GM23338 (cell line): ENCODE measurements at regions not wholly inside any gene's neighbourhood (a gene's known extent, or its start where the extent isn't known, plus 50 kb on each side); places are given as distances from the start of the nearest gene placed in this dataset.

Experiments
- ATAC-seq: fragments of 200-7000 bp; cut with Tn5 transposase; 3 replicates; pipeline ENCODE4 v1.9.1; 2020
- DNase-seq: peaks from one replicate; pipeline ENCODE4 v3.0.0-alpha.2; 2015; ENCODE audit warnings: low spot score
- H2AFZ ChIP-seq: fragments of 200-600 bp; sonication (generic); 2 replicates; pipeline ENCODE4 v1.8.0; 2016; ENCODE audit warnings: antibody characterized with exemption, mild to moderate bottlenecking, moderate library complexity
- H3F3A ChIP-seq: fragments of 200-600 bp; sonication (generic); replicated peaks from 2 replicates; pipeline ENCODE4 v1.8.0; 2017; ENCODE audit warnings: antibody characterized with exemption, mixed run types, low read depth
- H3K27ac ChIP-seq: fragments of 200-600 bp; sonication (generic); 2 replicates; pipeline ENCODE4 v1.6.1; 2016; ENCODE audit warnings: low read depth
- H3K27me3 ChIP-seq: fragments of 200-600 bp; sonication (generic); 2 replicates; pipeline ENCODE4 v1.8.0; 2016; ENCODE audit warnings: mild to moderate bottlenecking, mixed run types, moderate library complexity; ENCODE audit not compliant: insufficient read depth
- H3K36me3 ChIP-seq: fragments of 200-600 bp; sonication (generic); 2 replicates; pipeline ENCODE4 v1.8.0; 2016; ENCODE audit warnings: mild to moderate bottlenecking; ENCODE audit not compliant: insufficient read depth
- H3K4me1 ChIP-seq: fragments of 200-600 bp; sonication (generic); 2 replicates; pipeline ENCODE4 v1.8.0; 2016; ENCODE audit warnings: mild to moderate bottlenecking, moderate library complexity; ENCODE audit not compliant: insufficient read depth
- H3K4me2 ChIP-seq: fragments of 200-600 bp; sonication (generic); 2 replicates; pipeline ENCODE4 v1.7.1; 2017; ENCODE audit warnings: mixed run types
- H3K4me3 ChIP-seq: fragments of 200-600 bp; sonication (generic); 2 replicates; pipeline ENCODE4 v1.6.1; 2016; ENCODE audit warnings: mixed run types
- H3K79me2 ChIP-seq: fragments of 200-600 bp; sonication (generic); replicated peaks from 2 replicates; pipeline ENCODE4 v1.8.0; 2017; ENCODE audit warnings: mild to moderate bottlenecking; ENCODE audit not compliant: insufficient read depth
- H3K9me2 ChIP-seq: fragments of 200-600 bp; sonication (generic); 2 replicates; pipeline ENCODE4 v1.8.0; 2017; ENCODE audit not compliant: insufficient read depth
- H4K20me1 ChIP-seq: fragments of 200-600 bp; sonication (generic); replicated peaks from 2 replicates; pipeline ENCODE4 v1.8.0; 2017; ENCODE audit warnings: mild to moderate bottlenecking; ENCODE audit not compliant: insufficient read depth
- H3K27ac Mint-ChIP-seq: 2 replicates; pipeline ENCODE4 v1.8.0; 2020; ENCODE audit warnings: inconsistent platforms, mild to moderate bottlenecking, moderate library complexity, mixed read lengths
- H3K27me3 Mint-ChIP-seq: 3 replicates; pipeline ENCODE4 v1.8.0; 2022; ENCODE audit warnings: low read depth, mild to moderate bottlenecking, moderate library complexity, mixed read lengths, inconsistent platforms; ENCODE audit not compliant: insufficient read depth, poor library complexity
- H3K36me3 Mint-ChIP-seq: 3 replicates; pipeline ENCODE4 v1.8.0; 2021; ENCODE audit warnings: low read depth, mild to moderate bottlenecking, inconsistent platforms, moderate library complexity, mixed read lengths
- H3K4me1 Mint-ChIP-seq: 3 replicates; pipeline ENCODE4 v1.8.0; 2020; ENCODE audit warnings: mild to moderate bottlenecking, inconsistent platforms, mixed read lengths
- H3K4me3 Mint-ChIP-seq: 3 replicates; pipeline ENCODE4 v1.8.0; 2021; ENCODE audit warnings: moderate library complexity, mild to moderate bottlenecking, inconsistent platforms, mixed read lengths
- H3K9me3 Mint-ChIP-seq: 3 replicates; pipeline ENCODE4 v1.8.0; 2020; ENCODE audit warnings: moderate library complexity, mild to moderate bottlenecking, inconsistent platforms, mixed read lengths
- CREB1 ChIP-seq: fragments of 250-450 bp; sonication (Bioruptor Pico); IDR thresholded peaks from 2 replicates; pipeline ENCODE4 v1.5.0; 2020; ENCODE audit warnings: low read depth, mild to moderate bottlenecking, moderate library complexity
- CTCF ChIP-seq, 2 experiments: fragments of 200-600 bp in 1 of 2; sonication (generic) in 1 of 2; conservative IDR thresholded peaks; 2 replicates each; pipeline versions ENCODE4 v1.5.1 to v1.6.1; 2016 to 2017; ENCODE audit warnings: antibody characterized with exemption in 2 of 2, low read depth in 2 of 2, mild to moderate bottlenecking in 2 of 2, moderate library complexity in 1 of 2
- EZH2 ChIP-seq: fragments of 200-600 bp; sonication (generic); IDR thresholded peaks from one replicate; pipeline ENCODE4 v1.8.0; 2017; ENCODE audit warnings: antibody characterized with exemption, mild to moderate bottlenecking, low read depth; ENCODE audit not compliant: unreplicated experiment
- EZH2phosphoT487 ChIP-seq: fragments of 200-600 bp; sonication (generic); IDR thresholded peaks from one replicate; pipeline ENCODE4 v1.8.1; 2018; ENCODE audit warnings: antibody characterized with exemption; ENCODE audit not compliant: unreplicated experiment
- JUNB ChIP-seq: IDR thresholded peaks from one replicate; pipeline ENCODE4 v1.6.1; 2016; ENCODE audit warnings: antibody characterized with exemption; ENCODE audit not compliant: unreplicated experiment
- NANOG ChIP-seq: IDR thresholded peaks from 2 replicates; pipeline ENCODE4 v1.6.1; 2016; ENCODE audit warnings: antibody characterized with exemption, borderline replicate concordance
- POLR2AphosphoS5 ChIP-seq: IDR thresholded peaks from 2 replicates; pipeline ENCODE4 v1.6.1; 2016; ENCODE audit warnings: antibody characterized with exemption, low read depth
- REST ChIP-seq: IDR thresholded peaks from one replicate; pipeline ENCODE4 v1.6.1; 2018; ENCODE audit warnings: antibody characterized with exemption; ENCODE audit not compliant: unreplicated experiment
- STAT1 ChIP-seq: IDR thresholded peaks from one replicate; pipeline ENCODE4 v1.6.1; 2016; ENCODE audit warnings: antibody characterized with exemption; ENCODE audit not compliant: unreplicated experiment
- ZNF114 ChIP-seq: fragments of 250-450 bp; sonication (Bioruptor Pico); IDR thresholded peaks from 2 replicates; pipeline ENCODE4 v1.5.0; 2020; ENCODE audit warnings: mild to moderate bottlenecking, moderate library complexity
- ZNF331 ChIP-seq: fragments of 250-450 bp; sonication (Bioruptor Pico); IDR thresholded peaks from 2 replicates; pipeline ENCODE4 v1.5.0; 2020; ENCODE audit warnings: low read depth, mild to moderate bottlenecking, moderate library complexity
- TF ChIP-seq, protein P1 (sequence below): IDR thresholded peaks from 2 replicates; pipeline ENCODE4 v1.6.1; 2016; ENCODE audit warnings: antibody characterized with exemption
- TF ChIP-seq, protein P2 (sequence below): fragments of 250-450 bp; sonication (Bioruptor Pico); IDR thresholded peaks from 2 replicates; pipeline ENCODE4 v1.5.0; 2020; ENCODE audit warnings: mild to moderate bottlenecking, moderate library complexity

GRCh38 chr18:68387246-68387645, 327.7 kb downstream of the TMX3 start:
- no peaks in the 10 kb centered on the region for H3K4me1 Mint-ChIP-seq
- H3K36me3 ChIP-seq = no peaks in the 10 kb centered on the region
- no peak for DNase-seq
- H3K27ac Mint-ChIP-seq = no peak overlapping the region
- no peak overlapping the region for H2AFZ ChIP-seq
- H3K27me3 Mint-ChIP-seq = no peaks in the 10 kb centered on the region
- H3K27me3 ChIP-seq = no peaks in the 10 kb centered on the region
- no peaks in the 10 kb centered on the region for H3K79me2 ChIP-seq
- H3K4me1 ChIP-seq = no peaks in the 10 kb centered on the region
- H3K9me2 ChIP-seq = peaks cover 3% of the 10 kb centered on the region; the same call in 1 of the 2 replicates
- ATAC-seq = no peak
- no peak overlapping the region for H3K4me3 Mint-ChIP-seq
- no peak overlapping the region for H3K4me2 ChIP-seq
- H3K27ac ChIP-seq = no peak overlapping the region
- no peak for TF ChIP-seq NANOG
- no peak for TF ChIP-seq JUNB
- TF ChIP-seq EZH2 = no peak
- no peak for TF ChIP-seq EZH2phosphoT487
- no peak for TF ChIP-seq CREB1 (CRISPR knock-in tag)
- TF ChIP-seq ZNF114 (CRISPR knock-in tag) = no peak
- TF ChIP-seq ZNF331 (CRISPR knock-in tag) = no peak
- TF ChIP-seq STAT1 = no peak
- TF ChIP-seq, protein P1, sequence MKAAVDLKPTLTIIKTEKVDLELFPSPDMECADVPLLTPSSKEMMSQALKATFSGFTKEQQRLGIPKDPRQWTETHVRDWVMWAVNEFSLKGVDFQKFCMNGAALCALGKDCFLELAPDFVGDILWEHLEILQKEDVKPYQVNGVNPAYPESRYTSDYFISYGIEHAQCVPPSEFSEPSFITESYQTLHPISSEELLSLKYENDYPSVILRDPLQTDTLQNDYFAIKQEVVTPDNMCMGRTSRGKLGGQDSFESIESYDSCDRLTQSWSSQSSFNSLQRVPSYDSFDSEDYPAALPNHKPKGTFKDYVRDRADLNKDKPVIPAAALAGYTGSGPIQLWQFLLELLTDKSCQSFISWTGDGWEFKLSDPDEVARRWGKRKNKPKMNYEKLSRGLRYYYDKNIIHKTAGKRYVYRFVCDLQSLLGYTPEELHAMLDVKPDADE = no peak
- TF ChIP-seq, protein P2, sequence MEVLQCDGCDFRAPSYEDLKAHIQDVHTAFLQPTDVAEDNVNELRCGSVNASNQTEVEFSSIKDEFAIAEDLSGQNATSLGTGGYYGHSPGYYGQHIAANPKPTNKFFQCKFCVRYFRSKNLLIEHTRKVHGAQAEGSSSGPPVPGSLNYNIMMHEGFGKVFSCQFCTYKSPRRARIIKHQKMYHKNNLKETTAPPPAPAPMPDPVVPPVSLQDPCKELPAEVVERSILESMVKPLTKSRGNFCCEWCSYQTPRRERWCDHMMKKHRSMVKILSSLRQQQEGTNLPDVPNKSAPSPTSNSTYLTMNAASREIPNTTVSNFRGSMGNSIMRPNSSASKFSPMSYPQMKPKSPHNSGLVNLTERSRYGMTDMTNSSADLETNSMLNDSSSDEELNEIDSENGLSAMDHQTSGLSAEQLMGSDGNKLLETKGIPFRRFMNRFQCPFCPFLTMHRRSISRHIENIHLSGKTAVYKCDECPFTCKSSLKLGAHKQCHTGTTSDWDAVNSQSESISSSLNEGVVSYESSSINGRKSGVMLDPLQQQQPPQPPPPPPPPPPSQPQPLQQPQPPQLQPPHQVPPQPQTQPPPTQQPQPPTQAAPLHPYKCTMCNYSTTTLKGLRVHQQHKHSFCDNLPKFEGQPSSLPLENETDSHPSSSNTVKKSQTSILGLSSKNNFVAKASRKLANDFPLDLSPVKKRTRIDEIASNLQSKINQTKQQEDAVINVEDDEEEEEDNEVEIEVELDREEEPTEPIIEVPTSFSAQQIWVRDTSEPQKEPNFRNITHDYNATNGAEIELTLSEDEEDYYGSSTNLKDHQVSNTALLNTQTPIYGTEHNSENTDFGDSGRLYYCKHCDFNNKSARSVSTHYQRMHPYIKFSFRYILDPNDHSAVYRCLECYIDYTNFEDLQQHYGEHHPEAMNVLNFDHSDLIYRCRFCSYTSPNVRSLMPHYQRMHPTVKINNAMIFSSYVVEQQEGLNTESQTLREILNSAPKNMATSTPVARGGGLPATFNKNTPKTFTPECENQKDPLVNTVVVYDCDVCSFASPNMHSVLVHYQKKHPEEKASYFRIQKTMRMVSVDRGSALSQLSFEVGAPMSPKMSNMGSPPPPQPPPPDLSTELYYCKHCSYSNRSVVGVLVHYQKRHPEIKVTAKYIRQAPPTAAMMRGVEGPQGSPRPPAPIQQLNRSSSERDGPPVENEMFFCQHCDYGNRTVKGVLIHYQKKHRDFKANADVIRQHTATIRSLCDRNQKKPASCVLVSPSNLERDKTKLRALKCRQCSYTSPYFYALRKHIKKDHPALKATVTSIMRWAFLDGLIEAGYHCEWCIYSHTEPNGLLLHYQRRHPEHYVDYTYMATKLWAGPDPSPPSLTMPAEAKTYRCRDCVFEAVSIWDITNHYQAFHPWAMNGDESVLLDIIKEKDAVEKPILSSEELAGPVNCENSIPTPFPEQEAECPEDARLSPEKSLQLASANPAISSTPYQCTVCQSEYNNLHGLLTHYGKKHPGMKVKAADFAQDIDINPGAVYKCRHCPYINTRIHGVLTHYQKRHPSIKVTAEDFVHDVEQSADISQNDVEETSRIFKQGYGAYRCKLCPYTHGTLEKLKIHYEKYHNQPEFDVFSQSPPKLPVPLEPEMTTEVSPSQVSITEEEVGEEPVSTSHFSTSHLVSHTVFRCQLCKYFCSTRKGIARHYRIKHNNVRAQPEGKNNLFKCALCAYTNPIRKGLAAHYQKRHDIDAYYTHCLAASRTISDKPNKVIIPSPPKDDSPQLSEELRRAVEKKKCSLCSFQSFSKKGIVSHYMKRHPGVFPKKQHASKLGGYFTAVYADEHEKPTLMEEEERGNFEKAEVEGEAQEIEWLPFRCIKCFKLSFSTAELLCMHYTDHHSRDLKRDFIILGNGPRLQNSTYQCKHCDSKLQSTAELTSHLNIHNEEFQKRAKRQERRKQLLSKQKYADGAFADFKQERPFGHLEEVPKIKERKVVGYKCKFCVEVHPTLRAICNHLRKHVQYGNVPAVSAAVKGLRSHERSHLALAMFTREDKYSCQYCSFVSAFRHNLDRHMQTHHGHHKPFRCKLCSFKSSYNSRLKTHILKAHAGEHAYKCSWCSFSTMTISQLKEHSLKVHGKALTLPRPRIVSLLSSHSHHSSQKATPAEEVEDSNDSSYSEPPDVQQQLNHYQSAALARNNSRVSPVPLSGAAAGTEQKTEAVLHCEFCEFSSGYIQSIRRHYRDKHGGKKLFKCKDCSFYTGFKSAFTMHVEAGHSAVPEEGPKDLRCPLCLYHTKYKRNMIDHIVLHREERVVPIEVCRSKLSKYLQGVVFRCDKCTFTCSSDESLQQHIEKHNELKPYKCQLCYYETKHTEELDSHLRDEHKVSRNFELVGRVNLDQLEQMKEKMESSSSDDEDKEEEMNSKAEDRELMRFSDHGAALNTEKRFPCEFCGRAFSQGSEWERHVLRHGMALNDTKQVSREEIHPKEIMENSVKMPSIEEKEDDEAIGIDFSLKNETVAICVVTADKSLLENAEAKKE (CRISPR knock-in tag) = no peak
- no peak for TF ChIP-seq REST
- no peak for TF ChIP-seq CTCF (conservative IDR thresholded peaks at IDR 0.05; ENCODE audit: low read depth in 2 of 2)
- TF ChIP-seq POLR2AphosphoS5 = no peak
- H4K20me1 ChIP-seq = no peaks in the 10 kb centered on the region
- 0 out of 3 replicates have a peak, but pooled peaks cover 4% of the 10 kb centered on the region for H3K36me3 Mint-ChIP-seq
- no peaks in the 10 kb centered on the region for H3F3A ChIP-seq
- peaks cover 8% of the 10 kb centered on the region; the same call in 2 of the 3 replicates for H3K9me3 Mint-ChIP-seq
- no peak overlapping the region for H3K4me3 ChIP-seq
